MM.1S (cell line): ENCODE measurements at regions not wholly inside any gene's neighbourhood (a gene's known extent, or its start where the extent isn't known, plus 50 kb on each side); places are given as distances from the start of the nearest gene placed in this dataset.

ENCODE experiments used
- DNase-seq: peaks from one replicate; pipeline ENCODE4 v3.0.0-alpha.2; 2015
- H2AFZ ChIP-seq: fragments of 300-600 bp; sonication (generic); 2 replicates; pipeline ENCODE4 v1.6.0; 2016; ENCODE audit warnings: antibody characterized with exemption, low read length
- H3F3A ChIP-seq: fragments of 300-600 bp; sonication (generic); 2 replicates; pipeline ENCODE4 v1.6.1; 2016; ENCODE audit warnings: mild to moderate bottlenecking, antibody characterized with exemption, low read length, moderate library complexity, mixed read lengths; ENCODE audit not compliant: insufficient read depth
- H3K27ac ChIP-seq: fragments of 300-600 bp; sonication (generic); 2 replicates; pipeline ENCODE4 v1.5.1; 2016; ENCODE audit warnings: mild to moderate bottlenecking, low read length
- H3K27me3 ChIP-seq: fragments of 300-600 bp; sonication (generic); replicated peaks from 2 replicates; pipeline ENCODE4 v1.6.0; 2016; ENCODE audit warnings: low read length; ENCODE audit not compliant: insufficient read depth
- H3K36me3 ChIP-seq: fragments of 300-600 bp; sonication (generic); replicated peaks from 2 replicates; pipeline ENCODE4 v1.6.1; 2016; ENCODE audit warnings: mild to moderate bottlenecking, low read length, mixed read lengths; ENCODE audit not compliant: insufficient read depth
- H3K4me1 ChIP-seq: fragments of 300-600 bp; sonication (generic); 2 replicates; pipeline ENCODE4 v1.6.1; 2016; ENCODE audit warnings: low read length, mixed read lengths
- H3K4me2 ChIP-seq: fragments of 300-600 bp; sonication (generic); 2 replicates; pipeline ENCODE4 v1.6.0; 2016; ENCODE audit warnings: low read depth, low read length
- H3K4me3 ChIP-seq: fragments of 300-600 bp; sonication (generic); 2 replicates; pipeline ENCODE4 v1.5.1; 2016; ENCODE audit warnings: low read length, mixed read lengths
- H3K79me2 ChIP-seq: fragments of 300-600 bp; sonication (generic); 2 replicates; pipeline ENCODE4 v1.6.1; 2016; ENCODE audit warnings: mixed run types, low read length, mixed read lengths
- H3K9ac ChIP-seq: fragments of 300-600 bp; sonication (generic); 2 replicates; pipeline ENCODE4 v1.6.1; 2016; ENCODE audit warnings: low read length, mixed read lengths
- H3K9me2 ChIP-seq: fragments of 300-600 bp; sonication (generic); replicated peaks from 2 replicates; pipeline ENCODE4 v1.6.1; 2016; ENCODE audit warnings: mild to moderate bottlenecking, low read length, mixed read lengths; ENCODE audit not compliant: insufficient read depth
- H3K9me3 ChIP-seq: fragments of 300-600 bp; sonication (generic); replicated peaks from 2 replicates; pipeline ENCODE4 v1.6.1; 2016; ENCODE audit warnings: mild to moderate bottlenecking, low read length, mixed read lengths; ENCODE audit not compliant: insufficient read depth
- H4K20me1 ChIP-seq: fragments of 300-600 bp; sonication (generic); 2 replicates; pipeline ENCODE4 v1.6.1; 2016; ENCODE audit warnings: mild to moderate bottlenecking, low read length, moderate library complexity, mixed read lengths; ENCODE audit not compliant: insufficient read depth
- CTCF ChIP-seq: fragments of 300-600 bp; sonication (generic); IDR thresholded peaks from 2 replicates; pipeline ENCODE4 v1.5.1; 2016; ENCODE audit warnings: antibody characterized with exemption, low read length, mixed read lengths
- EZH2 ChIP-seq: fragments of 300-600 bp; sonication (generic); optimal IDR thresholded peaks from 2 replicates; pipeline ENCODE3; 2017; ENCODE audit warnings: low read depth, mild to moderate bottlenecking, antibody characterized with exemption, low read length, mixed read lengths
- EZH2phosphoT487 ChIP-seq: fragments of 300-600 bp; sonication (generic); IDR thresholded peaks from 2 replicates; pipeline ENCODE4 v1.6.1; 2018; ENCODE audit warnings: antibody characterized with exemption, low read length

- H3F3A ChIP-seq, result peaks cover 24% of the 10 kb centered on the region
- H3K9ac ChIP-seq, result no peak overlapping the region
- H3K4me1 ChIP-seq, result peaks cover 42% of the 10 kb centered on the region
- H3K9me3 ChIP-seq, result no peaks in the 10 kb centered on the region
- no peaks in the 10 kb centered on the region for H3K79me2 ChIP-seq
- H4K20me1 ChIP-seq, result no peaks in the 10 kb centered on the region
- no peak for DNase-seq
- no peaks in the 10 kb centered on the region for H3K36me3 ChIP-seq
- TF ChIP-seq EZH2 (no peak), CTCF (no peak), EZH2phosphoT487 (no peak)
- no peaks in the 10 kb centered on the region for H3K9me2 ChIP-seq
- no peak overlapping the region for H3K27ac ChIP-seq
- no peak overlapping the region for H3K4me3 ChIP-seq
- H2AFZ ChIP-seq, result no peak overlapping the region
- no peak overlapping the region for H3K4me2 ChIP-seq
- no peaks in the 10 kb centered on the region for H3K27me3 ChIP-seq
Observed at GRCh38 chr2:203805486-203805838, 62.1 kb upstream of the CTLA4 start.

GRCh38 chr2:203806761-203807160 lies 60.8 kb upstream of the CTLA4 start:
- H3K27ac ChIP-seq, result no peak overlapping the region
- H2AFZ ChIP-seq, result no peak overlapping the region
- no peaks in the 10 kb centered on the region for H3K9me3 ChIP-seq
- H3K9me2 ChIP-seq, result no peaks in the 10 kb centered on the region
- TF ChIP-seq CTCF, result no peak
- TF ChIP-seq EZH2phosphoT487, result no peak
- TF ChIP-seq EZH2, result no peak
- no peaks in the 10 kb centered on the region for H4K20me1 ChIP-seq
- no peaks in the 10 kb centered on the region for H3K36me3 ChIP-seq
- no peaks in the 10 kb centered on the region for H3K27me3 ChIP-seq
- H3K4me1 ChIP-seq, result peaks cover 35% of the 10 kb centered on the region
- no peaks in the 10 kb centered on the region for H3K79me2 ChIP-seq
- no peak overlapping the region for H3K4me3 ChIP-seq
- H3F3A ChIP-seq, result peaks cover 14% of the 10 kb centered on the region
- DNase-seq, result no peak
- no peak overlapping the region for H3K9ac ChIP-seq
- H3K4me2 ChIP-seq, result no peak overlapping the region

GRCh38 chr2:203808046-203808750 lies 59.4 kb upstream of the CTLA4 start:
- Histone ChIP-seq H3F3A (peaks cover 19% of the 10 kb centered on the region), H3K27ac (no peak overlapping the region), H3K36me3 (no peaks in the 10 kb centered on the region), H3K4me2 (no peak overlapping the region), H3K79me2 (no peaks in the 10 kb centered on the region), H3K4me1 (peaks cover 30% of the 10 kb centered on the region), H2AFZ (no peak overlapping the region), H3K27me3 (no peaks in the 10 kb centered on the region), H3K9me2 (no peaks in the 10 kb centered on the region), H3K9me3 (no peaks in the 10 kb centered on the region), H3K9ac (no peak overlapping the region), H3K4me3 (no peak overlapping the region), H4K20me1 (no peaks in the 10 kb centered on the region)
- no peak for DNase-seq
- TF ChIP-seq CTCF (no peak), EZH2 (no peak), EZH2phosphoT487 (no peak)
